ENCODE measurements at regions not wholly inside any gene's neighbourhood (a gene's known extent, or its start where the extent isn't known, plus 50 kb on each side); places are given as distances from the start of the nearest gene placed in this dataset.

DNA sequence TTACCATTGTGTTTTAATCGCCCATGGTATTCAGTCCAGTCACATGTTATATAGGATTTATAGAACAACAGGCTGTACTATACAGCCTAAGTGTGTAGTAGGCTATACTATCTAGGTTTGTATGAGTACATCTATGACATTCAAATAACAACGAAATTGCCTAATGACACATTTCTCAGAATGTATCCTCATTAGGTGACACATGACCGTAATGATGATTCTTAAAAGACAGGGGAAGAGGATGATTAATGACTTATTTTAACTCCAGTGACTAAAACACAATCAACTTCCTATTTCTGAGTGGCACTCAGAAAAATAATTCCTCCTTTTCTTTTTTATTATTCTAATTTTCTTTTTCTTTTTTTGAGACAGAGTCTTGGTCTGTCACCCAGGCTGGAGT, 63.0 kb upstream of the ACSL3 start:
- no peak overlapping the region for H3K4me3 ChIP-seq
- H3K27ac ChIP-seq, result no peak overlapping the region
- H3K36me3 ChIP-seq, result no peaks in the 10 kb centered on the region
- TF ChIP-seq, protein P1, sequence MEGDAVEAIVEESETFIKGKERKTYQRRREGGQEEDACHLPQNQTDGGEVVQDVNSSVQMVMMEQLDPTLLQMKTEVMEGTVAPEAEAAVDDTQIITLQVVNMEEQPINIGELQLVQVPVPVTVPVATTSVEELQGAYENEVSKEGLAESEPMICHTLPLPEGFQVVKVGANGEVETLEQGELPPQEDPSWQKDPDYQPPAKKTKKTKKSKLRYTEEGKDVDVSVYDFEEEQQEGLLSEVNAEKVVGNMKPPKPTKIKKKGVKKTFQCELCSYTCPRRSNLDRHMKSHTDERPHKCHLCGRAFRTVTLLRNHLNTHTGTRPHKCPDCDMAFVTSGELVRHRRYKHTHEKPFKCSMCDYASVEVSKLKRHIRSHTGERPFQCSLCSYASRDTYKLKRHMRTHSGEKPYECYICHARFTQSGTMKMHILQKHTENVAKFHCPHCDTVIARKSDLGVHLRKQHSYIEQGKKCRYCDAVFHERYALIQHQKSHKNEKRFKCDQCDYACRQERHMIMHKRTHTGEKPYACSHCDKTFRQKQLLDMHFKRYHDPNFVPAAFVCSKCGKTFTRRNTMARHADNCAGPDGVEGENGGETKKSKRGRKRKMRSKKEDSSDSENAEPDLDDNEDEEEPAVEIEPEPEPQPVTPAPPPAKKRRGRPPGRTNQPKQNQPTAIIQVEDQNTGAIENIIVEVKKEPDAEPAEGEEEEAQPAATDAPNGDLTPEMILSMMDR (IDR thresholded peaks at IDR 0.05; ENCODE audit: low read depth, low read length), result no peak
- peaks cover 12% of the 10 kb centered on the region for H3K4me1 ChIP-seq (ENCODE audit: low read depth)
- no peaks in the 10 kb centered on the region for H3K9me3 ChIP-seq (ENCODE audit: low read depth)
- H3K27me3 ChIP-seq, result no peaks in the 10 kb centered on the region
- no peak for DNase-seq (ENCODE audit: low read depth in 1 of 2, low spot score in 1 of 2)

DNA sequence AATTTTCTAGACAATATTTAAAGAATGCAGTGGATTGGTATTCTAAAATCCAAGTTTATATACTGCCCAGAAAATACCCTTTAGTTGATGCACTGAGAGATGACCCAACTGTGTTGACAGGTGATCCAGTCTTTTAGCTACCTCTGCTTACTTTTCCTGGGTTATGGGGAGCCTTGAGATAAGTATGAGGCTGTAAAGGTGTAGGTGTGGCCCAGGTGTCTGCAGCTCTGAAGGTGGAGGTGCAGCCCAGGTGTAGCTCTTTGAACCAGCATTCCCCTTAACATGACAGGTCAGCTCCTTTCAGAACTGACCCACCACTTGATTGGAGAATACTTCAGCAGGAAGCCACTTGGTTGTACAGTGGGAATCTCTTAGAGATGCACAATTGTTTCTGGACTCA, 62.3 kb upstream of the ACSL3 start:
- H3K4me3 ChIP-seq, result no peak overlapping the region
- H3K36me3 ChIP-seq, result no peaks in the 10 kb centered on the region
- H3K9me3 ChIP-seq (ENCODE audit: low read depth), result no peaks in the 10 kb centered on the region
- H3K27ac ChIP-seq, result no peak overlapping the region
- TF ChIP-seq, protein P1 (IDR thresholded peaks at IDR 0.05; ENCODE audit: low read depth, low read length), result no peak
- no peaks in the 10 kb centered on the region for H3K27me3 ChIP-seq
- no peak for DNase-seq (ENCODE audit: low read depth in 1 of 2, low spot score in 1 of 2)
- peaks cover 12% of the 10 kb centered on the region for H3K4me1 ChIP-seq (ENCODE audit: low read depth)

DNA sequence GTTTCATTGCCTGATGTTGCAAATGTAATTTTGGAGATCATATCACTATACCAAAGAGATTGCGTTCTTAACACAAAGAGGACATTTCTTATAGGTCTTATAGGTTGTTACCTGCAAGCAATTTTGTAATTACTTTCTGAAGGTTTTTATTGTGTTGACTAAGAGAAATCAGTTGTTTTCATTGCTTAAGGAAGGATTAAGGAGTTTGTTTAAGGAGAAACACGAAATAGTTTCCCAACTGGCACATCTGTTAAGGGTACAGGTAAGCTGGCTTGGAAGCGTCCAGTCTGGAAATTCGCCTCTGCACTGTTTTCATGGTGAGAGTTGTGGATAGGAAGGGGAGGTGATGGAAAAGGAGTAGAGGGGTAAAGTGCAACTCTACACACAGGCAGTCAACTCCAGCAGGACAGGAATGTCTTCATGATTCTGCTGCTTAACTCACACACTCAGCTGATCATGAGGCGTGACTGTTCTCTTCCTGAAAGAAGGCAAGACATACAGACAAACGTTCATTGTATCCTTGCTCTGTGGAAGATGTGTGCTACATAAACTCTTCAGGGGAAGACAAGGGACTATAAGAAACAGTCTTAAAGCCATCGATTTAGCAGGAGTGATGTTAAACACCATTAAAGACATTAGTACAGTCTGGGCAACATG, 61.4 kb upstream of the ACSL3 start:
- H3K9me3 ChIP-seq (ENCODE audit: low read depth), result no peaks in the 10 kb centered on the region
- TF ChIP-seq, protein P1 (IDR thresholded peaks at IDR 0.05; ENCODE audit: low read depth, low read length), result no peak
- H3K27me3 ChIP-seq, result no peaks in the 10 kb centered on the region
- H3K27ac ChIP-seq, result no peak overlapping the region
- H3K36me3 ChIP-seq, result no peaks in the 10 kb centered on the region
- no peak overlapping the region for H3K4me3 ChIP-seq
- DNase-seq (ENCODE audit: low read depth in 1 of 2, low spot score in 1 of 2), result no peak
- peaks cover 12% of the 10 kb centered on the region for H3K4me1 ChIP-seq (ENCODE audit: low read depth)

DNA sequence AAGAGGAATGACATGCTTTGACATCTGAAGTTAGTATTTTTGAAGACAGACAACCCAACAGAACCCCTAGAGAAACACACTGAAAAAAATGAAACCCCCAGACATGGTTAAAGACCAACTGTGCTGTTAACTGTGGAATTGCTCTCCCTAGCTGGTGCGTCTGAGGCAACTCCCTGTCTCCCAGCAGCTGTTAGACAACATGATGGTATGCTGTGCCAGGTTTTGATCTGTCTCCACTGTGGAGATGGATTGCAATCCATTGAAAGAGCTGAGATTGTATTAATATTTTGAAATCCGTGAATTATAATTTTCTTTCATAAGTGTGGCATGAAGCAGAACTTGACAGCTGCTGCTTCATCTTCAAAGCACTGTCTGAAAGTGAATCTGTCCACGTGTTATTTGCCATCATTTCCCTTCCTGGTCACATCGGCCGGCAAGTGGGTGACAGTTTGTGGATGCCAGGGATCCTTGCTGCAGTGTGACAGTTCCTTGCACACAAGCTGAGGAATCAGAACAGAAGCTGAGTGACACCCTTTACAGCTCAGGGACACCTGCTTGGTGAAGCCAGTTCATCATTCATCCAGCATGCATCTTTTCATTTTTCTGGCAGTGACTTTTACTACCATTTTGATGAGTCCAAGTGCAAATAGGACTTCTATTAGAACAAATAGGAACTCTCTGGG, 58.2 kb upstream of the ACSL3 start:
- Histone ChIP-seq H3K27ac (no peak overlapping the region), H3K36me3 (no peaks in the 10 kb centered on the region), H3K4me3 (no peak overlapping the region), H3K4me1 (ENCODE audit: low read depth) (peaks cover 24% of the 10 kb centered on the region), H3K27me3 (no peaks in the 10 kb centered on the region), H3K9me3 (ENCODE audit: low read depth) (no peaks in the 10 kb centered on the region)
- no peak for DNase-seq (ENCODE audit: low read depth in 1 of 2, low spot score in 1 of 2)
- TF ChIP-seq, protein P1 (IDR thresholded peaks at IDR 0.05; ENCODE audit: low read depth, low read length), result no peak

DNA sequence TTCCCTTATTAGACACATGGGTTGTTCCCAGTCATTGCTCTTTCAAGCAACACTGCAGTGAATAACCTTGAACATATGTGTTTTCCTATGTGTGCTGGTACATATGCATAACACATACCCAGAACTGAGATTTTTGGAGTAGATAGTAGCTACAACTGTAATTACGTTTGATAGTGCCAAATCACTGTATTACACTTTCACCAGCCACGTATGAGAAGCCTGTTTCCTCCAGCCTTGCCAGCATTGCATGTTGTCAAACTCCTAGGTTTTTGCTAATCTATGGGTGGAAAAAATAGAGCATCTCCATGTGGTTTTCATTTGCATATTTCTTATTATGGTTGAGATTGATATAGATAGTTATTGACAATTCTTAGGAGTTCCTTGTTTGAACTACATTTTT, 56.5 kb upstream of the ACSL3 start:
- H3K27me3 ChIP-seq, result no peaks in the 10 kb centered on the region
- H3K36me3 ChIP-seq, result no peaks in the 10 kb centered on the region
- no peaks in the 10 kb centered on the region for H3K9me3 ChIP-seq (ENCODE audit: low read depth)
- no peak for DNase-seq (ENCODE audit: low read depth in 1 of 2, low spot score in 1 of 2)
- TF ChIP-seq, protein P1 (IDR thresholded peaks at IDR 0.05; ENCODE audit: low read depth, low read length), result no peak
- no peak overlapping the region for H3K27ac ChIP-seq
- peaks cover 24% of the 10 kb centered on the region for H3K4me1 ChIP-seq (ENCODE audit: low read depth)
- no peak overlapping the region for H3K4me3 ChIP-seq
